Fibroblast of upper back skin (primary cell): ENCODE measurements at regions not wholly inside any gene's neighbourhood (a gene's known extent, or its start where the extent isn't known, plus 50 kb on each side); places are given as distances from the start of the nearest gene placed in this dataset.
"Not testable (repeated sequence)": the region's sequence is repeated elsewhere in the genome, so short reads cannot be mapped to it uniquely, and the experiment has no call there.

ENCODE experiments used
- DNase-seq: peaks from one replicate; pipeline ENCODE4 v3.0.0-alpha.2; 2013

- peak; percentile 23 for DNase-seq
Measured at GRCh38 chr3:194884649-194885315, 199.1 kb downstream of the FAM43A start.

GRCh38 chr3:194885766-194886165, 200.1 kb downstream of the FAM43A start:
- DNase-seq = no peak

GRCh38 chr3:194886836-194887235, 201.2 kb downstream of the FAM43A start:
- DNase-seq = no peak

GRCh38 chr3:194888062-194888461, 202.4 kb downstream of the FAM43A start:
- DNase-seq = not testable (repeated sequence)

- DNase-seq = no peak
Measured at GRCh38 chr3:194888916-194889315, 203.2 kb downstream of the FAM43A start.

GRCh38 chr3:194890091-194890490, 204.4 kb downstream of the FAM43A start:
- DNase-seq = no peak

- no peak for DNase-seq
Measured at GRCh38 chr3:194893121-194893987, 207.7 kb downstream of the FAM43A start.

- DNase-seq = no peak
Measured at GRCh38 chr3:194894538-194894937, 208.9 kb downstream of the FAM43A start.

GRCh38 chr3:194900854-194901522, 215.3 kb downstream of the FAM43A start:
- no peak for DNase-seq

- not testable (repeated sequence) for DNase-seq
Measured at GRCh38 chr3:194903447-194903846, 217.8 kb downstream of the FAM43A start.

GRCh38 chr3:194904999-194905398, 219.3 kb downstream of the FAM43A start:
- DNase-seq = not testable (repeated sequence)

GRCh38 chr3:194905696-194906095, 220.0 kb downstream of the FAM43A start:
- DNase-seq = peak; percentile 50

GRCh38 chr3:194906229-194906629, 220.5 kb downstream of the FAM43A start:
- no peak for DNase-seq

- no peak for DNase-seq
Measured at GRCh38 chr3:194906970-194907629, 221.4 kb downstream of the FAM43A start.

- no peak for DNase-seq
Measured at GRCh38 chr3:194907811-194908210, 222.1 kb downstream of the FAM43A start.

- DNase-seq = no peak
Measured at GRCh38 chr3:194908496-194908895, 222.8 kb downstream of the FAM43A start.

- DNase-seq = no peak
Measured at GRCh38 chr3:194908972-194909371, 223.3 kb downstream of the FAM43A start.

GRCh38 chr3:194910414-194910984, 224.8 kb downstream of the FAM43A start:
- no peak for DNase-seq

- DNase-seq = no peak
Measured at GRCh38 chr3:194913316-194913715, 227.6 kb downstream of the FAM43A start.

GRCh38 chr3:194924889-194925288, 239.2 kb downstream of the FAM43A start:
- DNase-seq = not testable (repeated sequence)

- DNase-seq = no peak
Measured at GRCh38 chr3:194925614-194926013, 239.9 kb downstream of the FAM43A start.

- DNase-seq = peak; percentile 55
Measured at GRCh38 chr3:194928227-194928626, 242.5 kb downstream of the FAM43A start.
